Esophagus squamous epithelium (tissue), 4 donors: ENCODE measurements at regions not wholly inside any gene's neighbourhood (a gene's known extent, or its start where the extent isn't known, plus 50 kb on each side); places are given as distances from the start of the nearest gene placed in this dataset.
"Not testable (repeated sequence)": the region's sequence is repeated elsewhere in the genome, so short reads cannot be mapped to it uniquely, and the experiment has no call there.

Experiments
- CTCF ChIP-seq, 6 experiments: fragments of 450-650 bp in 4 of 6; fragments of 200-600 bp in 2 of 6; sonication (generic) in 2 of 6; IDR thresholded peaks; one replicate each; pipeline ENCODE4 v1.5.1; 2016 to 2019; ENCODE audit warnings: antibody characterized with exemption in 6 of 6, mild to moderate bottlenecking in 4 of 6, moderate library complexity in 4 of 6
- POLR2A ChIP-seq, 4 donors: fragments of 450-650 bp; IDR thresholded peaks; one replicate each; pipeline ENCODE4 v1.6.1; 2017; ENCODE audit warnings: antibody characterized with exemption in 4 of 4, mild to moderate bottlenecking in 4 of 4, moderate library complexity in 3 of 4

GRCh38 chr13:22916276-22916675 is 264.5 kb upstream of the SGCG start:
- not testable (repeated sequence) for TF ChIP-seq CTCF, POLR2A (IDR thresholded peaks at IDR 0.05)
